Skeletal muscle tissue (tissue), 3 donors: ENCODE measurements at regions not wholly inside any gene's neighbourhood (a gene's known extent, or its start where the extent isn't known, plus 50 kb on each side); places are given as distances from the start of the nearest gene placed in this dataset.

Source experiments
- H3K27ac ChIP-seq: one replicate; pipeline ENCODE4 v1.7.0; 2013; ENCODE audit warnings: mild to moderate bottlenecking, low read depth, low read length, inconsistent platforms
- H3K27me3 ChIP-seq, 3 donors: one replicate each; pipeline ENCODE4 v1.7.0; 2013; ENCODE audit warnings: low read length in 3 of 3; ENCODE audit not compliant: control insufficient read depth in 3 of 3, insufficient read depth in 3 of 3
- H3K36me3 ChIP-seq, 3 donors: one replicate each; pipeline ENCODE4 v1.7.0; 2013; ENCODE audit warnings: low read length in 3 of 3; ENCODE audit not compliant: control insufficient read depth in 3 of 3, insufficient read depth in 3 of 3
- H3K4me1 ChIP-seq, 3 donors: one replicate each; pipeline ENCODE4 v1.7.0; 2013; ENCODE audit warnings: low read length in 3 of 3, mild to moderate bottlenecking in 3 of 3; ENCODE audit not compliant: control insufficient read depth in 3 of 3, insufficient read depth in 3 of 3
- H3K4me3 ChIP-seq, 3 donors: one replicate each; pipeline ENCODE4 v1.7.0; 2013; ENCODE audit warnings: low read length in 3 of 3
- H3K9ac ChIP-seq, 3 donors: one replicate each; pipeline ENCODE4 v1.7.0; 2013; ENCODE audit warnings: low read length in 3 of 3, mild to moderate bottlenecking in 3 of 3, moderate library complexity in 2 of 3, low read depth in 1 of 3
- H3K9me3 ChIP-seq, 3 donors: one replicate each; pipeline ENCODE4 v1.7.0; 2013; ENCODE audit warnings: low read length in 3 of 3; ENCODE audit not compliant: control insufficient read depth in 3 of 3
- donor health status: Osteomylitis.

DNA sequence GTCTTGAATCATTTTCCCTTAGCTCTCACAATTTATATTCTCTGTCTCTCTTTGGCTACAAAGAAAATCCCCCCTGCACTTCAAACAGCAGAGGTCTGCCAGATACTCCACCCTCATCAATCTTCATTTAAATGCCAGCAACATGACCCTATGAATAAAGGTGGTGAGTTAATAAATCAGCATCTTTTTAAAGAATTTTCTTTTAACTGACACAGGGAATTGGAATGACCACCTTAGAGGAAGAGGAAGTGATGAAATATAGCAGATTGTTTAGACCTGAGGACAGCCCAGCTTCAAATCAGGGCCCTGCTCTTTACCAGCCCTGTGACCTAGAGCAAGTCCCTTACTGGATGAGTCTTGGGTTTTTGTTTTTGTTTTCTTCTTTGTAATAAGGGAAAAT lies 223.1 kb upstream of the PAPPA start:
- Histone ChIP-seq H3K27ac (no peak overlapping the region), H3K9me3 (no peaks in the 10 kb centered on the region), H3K4me3 (no peak overlapping the region), H3K9ac (no peak overlapping the region), H3K4me1 (no peaks in the 10 kb centered on the region), H3K27me3 (no peaks in the 10 kb centered on the region), H3K36me3 (no peaks in the 10 kb centered on the region)

DNA sequence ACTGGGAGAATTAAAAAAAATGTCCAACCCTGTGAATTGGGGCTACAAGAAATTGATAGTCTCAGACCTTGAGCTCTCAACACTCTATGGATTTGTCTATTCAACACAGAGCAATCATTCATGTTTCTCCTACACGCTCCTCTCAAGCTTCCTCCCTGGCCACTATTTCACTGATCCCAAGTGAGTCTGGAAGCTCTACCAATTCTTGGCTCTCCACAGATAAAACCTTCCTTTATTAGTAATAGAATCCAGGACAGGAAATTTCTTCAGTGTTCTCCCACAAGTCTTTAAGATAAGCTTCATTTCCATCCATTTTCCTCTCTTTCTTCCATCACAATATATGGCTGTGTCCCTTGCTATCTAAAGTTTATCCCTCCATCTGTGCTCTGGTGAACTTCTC lies 215.1 kb upstream of the PAPPA start:
- Histone ChIP-seq H3K9me3 (no peaks in the 10 kb centered on the region), H3K27me3 (no peaks in the 10 kb centered on the region), H3K36me3 (no peaks in the 10 kb centered on the region), H3K4me1 (no peaks in the 10 kb centered on the region), H3K9ac (no peak overlapping the region), H3K4me3 (no peak overlapping the region), H3K27ac (no peak overlapping the region)

DNA sequence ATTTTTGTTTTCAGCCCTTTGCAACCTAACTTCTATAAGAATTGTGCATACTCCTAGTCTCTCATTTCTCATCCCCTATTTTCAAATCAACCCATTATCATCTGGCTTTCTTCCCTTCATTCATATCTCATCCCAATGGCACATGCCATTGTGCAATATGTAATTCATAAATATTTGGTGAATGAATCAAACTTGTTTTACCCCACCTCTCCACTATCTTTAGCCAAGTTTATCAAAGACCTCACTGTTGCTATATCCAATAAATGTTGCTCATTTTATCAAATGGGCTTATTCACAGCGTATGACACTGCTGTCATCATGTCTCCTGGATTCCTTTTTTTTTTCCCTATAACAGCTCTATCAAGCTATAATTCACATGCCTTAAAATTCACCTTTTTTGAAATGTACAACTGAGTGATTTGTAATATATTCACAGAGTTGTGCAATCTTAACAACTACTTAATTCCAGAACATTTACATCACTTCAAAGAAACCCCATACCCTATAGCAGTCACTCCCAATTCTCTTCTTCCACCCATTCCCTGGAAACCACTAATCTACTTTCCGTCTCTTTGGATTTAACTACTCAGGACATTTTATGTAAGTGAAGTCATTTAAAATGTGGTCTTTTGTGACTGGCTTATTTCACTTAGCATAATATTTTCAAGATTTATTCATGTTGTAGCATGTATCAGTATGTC lies 214.4 kb upstream of the PAPPA start:
- no peak overlapping the region for H3K27ac ChIP-seq
- no peaks in the 10 kb centered on the region for H3K36me3 ChIP-seq
- no peak overlapping the region for H3K4me3 ChIP-seq
- no peak overlapping the region for H3K9ac ChIP-seq
- peaks cover 0 to 3% (median under 1%) of the 10 kb centered on the region in 3 donors for H3K4me1 ChIP-seq
- no peaks in the 10 kb centered on the region for H3K27me3 ChIP-seq
- no peaks in the 10 kb centered on the region for H3K9me3 ChIP-seq

DNA sequence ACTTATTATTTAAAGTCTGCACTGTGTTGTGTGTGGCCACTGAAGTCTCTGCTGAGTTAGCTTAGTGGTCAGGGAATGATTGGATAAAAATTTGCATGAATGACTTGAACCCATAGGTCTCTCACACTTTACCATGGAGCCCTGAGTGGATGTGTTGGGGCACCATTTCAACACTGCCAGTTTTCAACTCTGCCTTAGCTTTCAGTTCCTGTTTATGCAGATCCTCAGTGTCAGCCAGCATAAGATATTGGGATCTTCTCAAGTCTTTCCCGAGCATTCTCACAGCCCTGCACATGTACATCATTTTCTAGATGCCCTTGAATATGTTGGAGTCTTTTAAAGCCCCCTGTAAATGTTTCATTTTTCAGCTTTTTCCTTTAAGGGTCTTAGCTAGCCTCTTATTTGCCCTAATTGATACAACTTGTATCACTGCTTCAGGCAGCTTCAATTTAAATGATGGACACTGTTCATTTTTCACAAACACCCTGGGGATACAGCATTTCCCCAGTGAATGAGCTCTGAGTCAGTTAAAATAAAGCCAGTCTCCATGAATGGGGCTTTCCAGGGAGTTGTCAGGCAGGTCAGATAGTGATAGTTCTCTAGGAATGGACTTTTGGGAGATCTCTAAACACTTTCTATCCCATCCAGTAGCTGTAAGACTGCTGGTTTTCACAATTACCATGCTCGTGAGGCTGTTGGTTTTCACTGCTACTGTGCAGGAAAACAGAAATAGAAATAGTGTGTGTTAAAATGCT lies 211.9 kb upstream of the PAPPA start:
- no peaks in the 10 kb centered on the region for H3K27me3 ChIP-seq
- no peak overlapping the region for H3K27ac ChIP-seq
- peaks cover 0 to 8% (median 2%) of the 10 kb centered on the region in 3 donors for H3K4me1 ChIP-seq
- H3K9ac ChIP-seq: no peak overlapping the region
- no peaks in the 10 kb centered on the region for H3K9me3 ChIP-seq
- no peaks in the 10 kb centered on the region for H3K36me3 ChIP-seq
- no peak overlapping the region for H3K4me3 ChIP-seq

DNA sequence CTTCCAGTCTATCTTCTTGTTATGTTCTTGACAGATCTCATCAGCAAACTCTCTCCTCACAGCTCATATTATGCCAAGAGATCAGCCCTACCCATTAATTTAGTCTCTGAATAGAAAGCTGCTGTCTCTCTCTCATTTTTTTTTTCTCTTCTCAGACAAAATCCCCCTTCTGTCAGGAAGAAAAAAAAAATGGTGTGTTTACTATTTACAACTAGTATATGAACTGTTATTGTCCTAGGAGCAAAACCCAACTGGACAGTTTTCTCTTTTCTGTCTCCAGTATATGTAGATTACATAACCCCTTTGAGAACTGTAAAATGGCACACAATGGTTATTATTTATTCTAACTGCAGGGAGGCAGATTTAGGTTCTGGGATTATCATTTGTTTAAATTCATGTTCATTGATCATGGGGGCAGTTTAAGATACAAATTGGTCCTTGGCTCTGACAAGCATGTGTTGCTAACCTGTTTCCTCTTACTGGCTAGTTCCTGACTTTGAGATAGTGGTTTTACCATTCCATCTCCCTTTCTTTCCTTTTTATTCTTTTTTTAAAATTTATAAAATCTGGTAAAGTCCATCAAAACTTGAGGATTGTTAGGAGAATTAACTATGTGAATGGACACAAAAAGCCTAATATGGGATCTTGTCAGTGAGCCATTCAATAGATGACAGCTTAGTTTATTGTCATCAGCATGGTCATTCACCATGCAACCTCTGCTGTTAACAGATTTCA lies 210.0 kb upstream of the PAPPA start:
- Histone ChIP-seq H3K4me3 (no peak overlapping the region), H3K9me3 (no peaks in the 10 kb centered on the region), H3K9ac (no peak overlapping the region), H3K27me3 (no peaks in the 10 kb centered on the region), H3K27ac (peak overlapping the region; percentile 66), H3K4me1 (peaks cover 0 to 8% (median 2%) of the 10 kb centered on the region in 3 donors), H3K36me3 (no peaks in the 10 kb centered on the region)

DNA sequence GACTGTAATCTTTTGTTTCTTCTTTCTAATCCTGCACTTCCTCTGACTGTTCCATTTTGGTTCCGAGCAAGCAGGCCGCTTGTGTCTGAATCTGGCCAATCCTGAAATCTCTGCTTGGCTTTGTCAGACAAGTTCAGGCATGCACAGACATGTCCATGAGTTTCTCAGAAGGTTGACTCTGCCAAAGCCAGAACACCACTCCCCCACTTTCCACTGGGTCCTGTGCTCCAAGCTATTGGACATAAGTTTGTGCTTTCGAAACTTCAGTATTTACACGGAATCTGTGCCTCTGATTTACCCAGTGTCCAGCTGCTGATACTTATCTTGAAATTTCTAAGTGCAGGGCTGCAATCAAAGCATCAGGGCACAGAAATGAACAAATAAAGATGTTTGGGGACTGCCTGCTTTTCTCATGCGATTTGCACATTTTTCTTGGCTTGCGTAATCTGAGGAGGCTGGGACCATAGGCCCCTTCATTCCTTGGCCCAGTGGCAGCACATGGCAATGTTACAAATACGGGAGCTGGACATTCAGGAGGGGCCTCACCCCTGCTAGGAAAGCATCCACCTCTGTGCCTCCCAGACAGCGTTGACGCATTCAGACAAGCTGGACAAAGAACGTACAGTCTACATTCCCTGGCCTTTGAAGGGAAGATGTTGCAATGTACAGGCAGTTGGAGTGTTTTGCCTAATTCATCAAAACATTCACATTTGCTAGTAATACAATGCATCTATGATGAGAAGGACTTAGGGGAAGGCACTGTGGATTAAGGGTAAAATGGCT lies 209.2 kb upstream of the PAPPA start:
- no peaks in the 10 kb centered on the region for H3K27me3 ChIP-seq
- H3K4me3 ChIP-seq: peak overlapping the region in 1 of 3 donors; percentile 36
- H3K4me1 ChIP-seq: peaks cover 0 to 8% (median 2%) of the 10 kb centered on the region in 3 donors
- no peaks in the 10 kb centered on the region for H3K9me3 ChIP-seq
- no peaks in the 10 kb centered on the region for H3K36me3 ChIP-seq
- H3K9ac ChIP-seq: no peak overlapping the region
- peak overlapping the region; percentile 66 for H3K27ac ChIP-seq

DNA sequence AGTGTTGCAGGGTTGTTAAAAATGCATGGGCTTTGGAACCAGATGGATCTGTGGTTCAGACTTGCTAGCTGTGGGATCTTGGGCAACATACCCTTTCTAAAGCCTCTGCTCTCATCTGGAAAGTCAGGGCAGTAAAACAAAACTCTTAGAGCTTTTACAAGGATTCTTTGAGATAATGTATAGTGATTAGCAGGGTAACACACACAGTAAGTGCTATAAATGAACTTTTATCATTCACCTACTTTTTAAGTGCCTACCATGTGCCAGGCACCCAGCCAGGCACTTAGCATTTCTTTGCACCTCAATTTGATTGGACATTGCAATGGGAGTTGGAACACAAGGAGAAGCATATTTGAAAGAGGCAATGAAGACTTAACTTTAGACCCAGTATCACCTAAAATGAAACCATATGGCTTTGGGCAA lies 208.6 kb upstream of the PAPPA start:
- peaks cover 0 to 8% (median 2%) of the 10 kb centered on the region in 3 donors for H3K4me1 ChIP-seq
- H3K9ac ChIP-seq: no peak overlapping the region

DNA sequence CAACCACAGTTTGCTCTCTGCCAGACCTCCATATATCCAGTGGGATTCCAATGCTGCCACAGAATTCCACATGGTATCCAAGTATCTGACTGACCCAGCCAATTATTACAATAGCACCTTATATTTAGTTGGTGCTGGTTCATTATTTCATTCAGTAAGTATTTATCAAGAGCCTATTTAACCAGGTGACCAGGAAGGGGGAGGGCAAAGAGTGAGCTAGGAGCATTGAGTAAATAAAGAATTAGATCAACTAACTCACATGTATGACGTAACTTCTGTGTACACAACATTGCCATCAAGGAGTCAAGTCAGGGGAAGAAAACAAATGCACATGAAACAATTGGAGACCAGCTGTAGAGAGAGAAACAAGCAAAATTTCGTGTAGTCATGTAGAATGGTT lies 207.1 kb upstream of the PAPPA start:
- Histone ChIP-seq H3K4me1 (peaks cover 0 to 8% (median 2%) of the 10 kb centered on the region in 3 donors), H3K27me3 (no peaks in the 10 kb centered on the region), H3K9ac (no peak overlapping the region), H3K9me3 (no peaks in the 10 kb centered on the region), H3K27ac (no peak overlapping the region), H3K4me3 (no peak overlapping the region), H3K36me3 (no peaks in the 10 kb centered on the region)

More for the DNA sequence above, 208.6 kb upstream of the PAPPA start:
- no peaks in the 10 kb centered on the region for H3K9me3 ChIP-seq
- H3K36me3 ChIP-seq: no peaks in the 10 kb centered on the region
- no peak overlapping the region for H3K4me3 ChIP-seq
- peak overlapping the region; percentile 66 for H3K27ac ChIP-seq
- no peaks in the 10 kb centered on the region for H3K27me3 ChIP-seq

DNA sequence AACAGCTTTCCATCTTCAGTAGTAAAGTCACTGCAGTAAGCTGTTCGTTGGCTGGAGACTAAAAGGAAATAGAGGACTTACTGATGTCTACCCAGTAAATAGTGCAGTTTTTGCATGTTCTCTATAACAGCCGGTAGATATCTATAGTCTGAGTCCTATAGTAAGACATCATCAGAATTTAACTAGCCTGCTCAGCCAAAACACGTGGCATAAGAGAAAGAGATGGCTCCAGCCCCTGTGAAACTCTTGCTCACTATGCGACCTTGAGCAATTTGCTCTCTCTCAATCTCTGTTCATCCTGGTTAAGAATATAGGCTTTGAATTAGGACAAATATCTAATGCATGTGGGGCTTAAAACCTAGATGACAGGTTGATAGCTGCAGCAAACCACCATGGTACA lies 201.6 kb upstream of the PAPPA start:
- H3K27ac ChIP-seq: no peak overlapping the region
- no peaks in the 10 kb centered on the region for H3K36me3 ChIP-seq
- H3K4me3 ChIP-seq: no peak overlapping the region
- H3K27me3 ChIP-seq: no peaks in the 10 kb centered on the region
- no peak overlapping the region for H3K9ac ChIP-seq
- H3K9me3 ChIP-seq: no peaks in the 10 kb centered on the region
- H3K4me1 ChIP-seq: no peaks in the 10 kb centered on the region
